Right renal cortex interstitium (tissue), 3 donors: ENCODE measurements at regions not wholly inside any gene's neighbourhood (a gene's known extent, or its start where the extent isn't known, plus 50 kb on each side); places are given as distances from the start of the nearest gene placed in this dataset.
A peak's percentile ranks its signal among the peaks of the same experiment; 100 is the strongest.

Experiments used
- DNase-seq, 3 donors: peaks; one replicate each; pipeline ENCODE4 v3.0.0-alpha.2; 2013; ENCODE audit warnings: low read depth in 3 of 3, low spot score in 2 of 3

DNA sequence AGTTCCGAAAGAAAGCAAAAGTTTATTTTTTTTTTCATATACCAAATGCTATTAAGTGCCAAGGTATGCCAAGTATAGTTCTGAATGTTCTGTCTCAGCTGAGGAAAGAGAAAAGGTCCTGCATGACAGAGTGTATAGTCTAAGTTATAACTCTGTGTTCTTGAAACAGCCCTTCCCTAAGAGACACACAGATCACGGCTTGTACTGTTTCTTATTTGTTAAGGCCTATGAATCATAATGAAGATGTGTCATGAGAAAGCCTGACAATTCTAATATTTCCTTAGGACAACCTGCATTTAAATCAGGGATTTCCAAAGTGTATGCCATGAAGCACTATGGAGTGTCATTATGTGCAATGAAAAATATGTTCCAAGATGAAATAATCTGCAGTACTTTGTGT, 538.7 kb upstream of the CDH4 start:
- no peak for DNase-seq

DNA sequence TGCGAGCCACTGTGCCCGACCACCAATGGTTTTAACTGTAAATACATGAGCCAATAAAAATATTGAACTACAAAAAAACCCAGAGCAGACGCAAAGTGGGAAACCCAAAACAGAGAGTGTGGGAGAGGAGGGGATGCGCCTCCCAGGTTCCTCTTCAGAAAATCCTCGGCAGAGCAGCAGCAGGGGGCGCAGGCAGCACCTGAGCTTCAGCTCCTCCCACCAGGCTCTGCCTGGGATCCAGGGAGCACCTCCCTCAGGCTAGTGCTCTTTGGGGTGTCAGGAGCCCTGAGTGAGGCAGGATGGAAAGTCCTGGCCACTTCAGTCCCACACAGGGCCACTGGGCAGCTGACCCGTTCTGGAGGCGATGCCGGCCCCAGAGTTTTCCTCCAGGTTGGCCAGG, 536.9 kb upstream of the CDH4 start:
- DNase-seq = no peak

DNA sequence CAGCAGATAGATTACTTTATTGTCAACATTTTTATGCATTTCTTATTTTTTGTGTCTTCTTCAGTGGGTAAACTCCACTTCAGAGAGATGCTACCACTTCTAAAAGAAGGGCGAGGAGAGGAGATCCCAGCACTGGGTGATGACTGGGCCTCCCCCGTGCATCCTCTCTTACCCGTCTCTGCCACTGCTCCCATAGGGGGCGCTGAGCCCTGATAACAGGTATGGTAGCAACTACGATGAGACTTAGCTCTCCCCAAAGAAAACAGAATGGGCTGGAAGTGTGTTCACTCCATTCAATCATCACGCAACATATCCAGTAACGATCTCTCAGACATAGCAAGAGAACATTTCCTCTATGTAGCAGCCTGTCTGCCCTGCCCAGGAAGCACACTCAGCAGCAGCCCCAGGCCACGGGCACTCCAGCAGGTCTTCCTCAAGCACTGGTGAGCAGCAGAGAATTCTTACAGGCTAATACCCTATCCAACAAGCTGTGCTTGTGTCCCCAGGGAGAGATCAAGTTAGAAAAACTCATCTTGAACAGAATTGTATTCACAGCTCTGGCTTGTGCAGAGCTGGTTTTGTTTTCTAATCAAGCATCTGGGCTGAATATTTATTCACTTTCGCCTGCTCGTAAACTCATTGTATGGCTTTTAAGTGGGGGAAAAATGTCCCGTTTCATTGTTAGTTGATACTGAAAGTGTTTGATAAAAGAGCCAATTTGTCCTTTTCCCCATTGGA, 533.1 kb upstream of the CDH4 start:
- DNase-seq = no peak

DNA sequence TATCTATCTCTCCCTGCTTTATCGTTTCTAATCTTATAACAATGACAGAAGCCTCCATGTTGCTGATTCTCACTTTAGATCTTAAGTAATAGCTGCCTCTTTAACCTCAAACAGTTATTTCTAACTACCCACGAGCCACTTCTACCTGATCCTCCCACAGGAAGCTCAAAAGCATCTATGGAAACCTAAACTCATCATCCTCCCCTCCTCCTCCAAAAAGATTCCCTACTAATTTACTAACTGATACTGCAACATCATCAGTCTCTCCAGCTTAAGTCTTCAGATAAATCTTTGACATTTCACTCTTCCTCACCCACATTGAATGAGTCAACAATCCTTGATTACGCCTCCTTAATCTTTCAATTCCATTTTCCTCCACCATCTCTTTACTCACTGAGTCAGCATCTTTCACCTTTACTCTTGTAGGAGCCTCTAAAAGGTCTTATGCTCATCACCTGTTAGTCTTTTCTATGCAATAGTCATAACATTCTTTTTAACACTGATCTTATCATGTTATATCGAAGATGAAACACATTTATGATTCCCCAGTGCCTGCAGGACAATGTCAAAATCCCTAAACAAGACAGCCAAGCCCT, 526.7 kb upstream of the CDH4 start:
- no peak for DNase-seq

DNA sequence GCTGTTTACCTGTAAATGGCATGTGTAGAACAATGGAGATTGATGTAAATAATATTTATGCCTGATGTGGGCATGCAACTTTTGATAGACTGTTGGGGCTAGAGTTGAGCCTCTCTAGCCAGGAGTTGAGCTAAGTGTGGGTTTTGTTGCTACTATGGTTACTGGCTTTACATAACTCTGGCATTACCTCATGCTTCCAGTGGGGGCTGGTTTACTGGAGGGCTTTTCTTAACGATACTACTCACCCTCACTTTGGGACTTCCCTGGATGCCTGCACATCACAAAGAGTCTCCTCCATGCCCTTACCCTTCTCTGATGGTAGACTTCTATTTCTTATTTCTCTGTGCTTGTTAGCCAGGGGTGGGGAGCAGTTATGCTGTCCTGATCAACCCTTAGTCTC, 524.6 kb upstream of the CDH4 start:
- DNase-seq = no peak

DNA sequence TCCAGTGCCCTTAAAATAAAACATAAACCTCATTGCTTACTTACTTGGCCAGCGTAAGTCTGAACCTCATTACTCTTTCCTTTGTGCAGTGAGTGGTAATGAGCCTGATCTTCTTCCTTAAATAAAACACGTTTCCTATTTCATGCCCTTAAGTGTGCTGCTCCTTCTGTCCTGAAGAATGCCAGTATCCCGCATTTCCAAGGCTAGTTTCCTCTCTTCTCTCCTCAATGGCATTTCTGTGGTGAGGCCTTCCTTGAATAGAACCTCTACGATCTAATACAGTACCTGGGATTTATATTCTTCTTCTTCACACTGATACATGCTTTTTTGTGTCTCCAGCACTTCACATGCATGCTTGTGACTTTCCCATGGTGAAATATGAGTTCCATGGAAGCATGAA, 523.4 kb upstream of the CDH4 start:
- DNase-seq = no peak

DNA sequence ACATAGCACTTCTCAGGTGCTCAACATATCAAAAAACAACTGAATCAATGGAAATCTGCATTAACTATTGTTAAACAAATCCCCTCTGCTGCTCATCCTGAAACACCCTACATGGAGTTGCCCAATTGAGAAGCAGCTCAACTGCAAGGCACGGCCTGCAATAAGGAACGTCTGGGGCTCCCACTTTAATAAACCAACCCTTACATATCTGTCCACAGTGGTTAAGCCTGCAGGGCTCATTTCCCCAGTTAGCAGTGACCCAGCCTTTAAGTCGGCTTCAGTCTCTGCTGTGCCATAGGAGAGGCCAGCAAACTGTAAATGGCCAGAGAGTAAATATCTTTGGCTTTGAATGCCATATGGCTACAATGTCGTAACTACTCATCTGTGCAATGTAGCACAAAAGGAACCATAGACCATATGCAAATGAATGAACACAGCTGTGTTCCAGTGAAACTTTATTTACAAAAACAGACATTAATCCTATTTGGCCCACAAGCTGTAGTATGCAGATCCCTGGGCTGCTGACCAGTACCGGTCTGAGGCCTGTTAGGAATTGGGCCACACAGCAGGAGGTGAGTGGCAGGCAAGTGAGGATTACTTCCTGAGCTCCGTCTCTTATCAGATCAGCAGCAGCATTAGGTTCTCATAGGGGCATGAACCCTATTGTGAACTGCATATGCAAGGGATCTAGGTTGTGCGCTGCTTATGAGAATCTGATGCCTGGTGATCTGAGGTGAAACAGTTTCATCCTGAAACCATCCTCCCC, 522.7 kb upstream of the CDH4 start:
- DNase-seq = no peak

DNA sequence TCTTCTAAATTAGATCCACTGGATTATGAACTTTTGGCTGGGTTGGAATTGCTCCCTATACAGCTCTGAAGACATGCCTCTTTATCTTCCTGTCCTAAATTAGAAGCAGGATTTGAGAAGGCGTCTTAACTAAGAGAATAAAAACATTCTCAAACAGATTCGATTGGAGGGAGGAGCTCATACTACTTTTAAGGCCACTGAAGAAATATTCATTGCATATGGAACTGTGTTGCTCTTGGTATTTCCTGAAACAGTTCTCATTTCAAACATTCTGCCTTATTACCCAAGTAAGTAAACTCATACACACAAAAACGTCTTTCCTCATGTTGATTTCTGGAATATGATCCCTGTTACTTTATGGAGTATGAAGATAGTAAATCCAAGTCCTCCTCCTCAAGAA, 519.7 kb upstream of the CDH4 start:
- DNase-seq = no peak

DNA sequence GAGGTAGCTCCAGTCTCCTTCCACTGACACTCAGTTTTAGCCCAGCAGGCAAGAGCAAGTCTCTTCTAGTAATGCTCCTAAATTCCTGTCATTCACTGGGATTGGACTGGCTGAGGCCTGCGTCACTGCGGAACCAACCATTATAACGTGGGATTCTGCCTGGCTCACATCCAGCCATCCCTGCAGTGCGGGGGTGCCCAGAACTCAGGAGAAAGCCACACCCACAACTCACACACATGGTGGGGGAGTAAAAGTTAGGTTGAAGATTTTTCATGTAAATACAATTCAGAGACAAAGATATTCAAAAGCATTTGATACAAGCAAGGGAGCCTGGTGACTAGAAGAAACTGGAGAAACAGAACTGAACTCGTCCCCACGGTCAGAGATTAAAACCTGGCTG, 504.0 kb upstream of the CDH4 start:
- no peak for DNase-seq

DNA sequence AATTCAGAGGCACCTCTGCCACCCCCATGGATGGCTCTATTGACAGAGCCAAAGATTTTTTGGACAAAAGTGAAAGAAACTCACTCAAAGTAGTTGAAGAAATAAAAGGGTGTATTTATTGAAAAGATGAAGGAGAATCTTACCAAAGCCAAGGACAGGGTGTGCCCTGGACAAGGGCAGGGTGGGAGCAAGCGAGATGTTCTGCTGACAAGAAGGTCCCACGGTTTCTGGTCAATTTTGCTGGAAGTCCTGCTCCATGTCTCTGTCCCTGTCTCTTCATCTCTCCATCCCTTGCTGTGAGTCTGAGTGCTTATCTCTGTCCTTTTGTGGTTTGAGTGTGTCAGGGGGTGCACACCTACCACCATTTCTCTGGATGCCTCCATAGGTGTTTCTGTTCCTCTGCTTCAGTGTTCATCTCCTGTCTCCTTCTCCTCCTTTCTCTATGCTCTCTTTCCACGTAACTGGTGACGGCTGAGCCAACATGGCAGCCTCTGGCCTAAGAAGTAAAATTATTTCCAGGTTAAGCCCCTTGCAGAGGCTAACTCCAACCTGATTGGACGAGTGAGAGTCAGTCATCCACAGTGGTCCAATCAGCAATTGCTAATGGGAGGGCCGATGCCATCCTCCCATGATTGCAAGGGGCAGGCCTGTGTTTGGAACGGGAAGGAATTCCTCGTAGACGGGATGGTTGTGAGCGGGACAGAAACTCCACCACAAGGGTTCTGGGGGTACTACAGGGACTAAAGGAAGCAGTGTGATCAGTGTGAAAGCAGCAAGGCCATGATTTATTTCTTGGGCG, 502.1 kb upstream of the CDH4 start:
- DNase-seq = no peak

DNA sequence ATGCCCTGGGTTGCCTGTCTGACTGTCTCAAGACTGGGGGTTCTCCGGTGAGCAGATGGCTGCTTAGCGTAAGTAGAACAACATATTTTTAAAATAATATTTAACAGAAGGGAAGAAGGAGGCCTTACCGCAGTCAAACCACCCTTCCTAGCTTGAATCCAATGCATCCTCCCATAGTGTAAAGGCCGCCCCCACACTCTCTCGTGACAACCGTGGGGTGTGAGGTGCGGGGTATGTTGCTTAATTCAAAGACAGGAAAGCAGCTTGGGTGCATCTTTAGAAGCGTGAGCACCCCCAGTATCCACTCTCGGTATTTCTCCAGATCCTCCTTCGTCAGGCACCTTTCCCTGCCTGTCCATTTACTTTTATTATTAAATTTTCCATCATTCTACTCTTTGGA, 501.2 kb upstream of the CDH4 start:
- DNase-seq = no peak

DNA sequence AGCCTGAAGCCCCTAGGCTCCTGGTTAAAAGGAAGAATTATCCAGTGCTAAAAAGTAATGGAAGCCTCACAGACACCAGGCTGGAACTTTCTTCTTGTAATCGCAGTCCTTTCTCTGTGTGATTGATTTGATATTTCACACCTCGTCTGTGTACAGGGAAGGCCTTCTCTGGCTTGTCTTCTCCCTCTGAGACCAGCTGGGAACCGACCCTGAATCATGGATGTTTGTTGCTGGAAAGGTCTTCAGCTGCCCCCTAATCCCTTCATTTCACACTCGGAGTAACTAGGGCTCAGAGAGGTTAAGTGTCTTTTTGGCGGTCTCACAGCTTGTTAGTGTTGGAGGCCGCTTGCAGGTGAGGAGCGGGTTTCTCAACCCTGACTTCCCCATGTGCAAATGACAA, 500.2 kb upstream of the CDH4 start:
- DNase-seq = no peak

DNA sequence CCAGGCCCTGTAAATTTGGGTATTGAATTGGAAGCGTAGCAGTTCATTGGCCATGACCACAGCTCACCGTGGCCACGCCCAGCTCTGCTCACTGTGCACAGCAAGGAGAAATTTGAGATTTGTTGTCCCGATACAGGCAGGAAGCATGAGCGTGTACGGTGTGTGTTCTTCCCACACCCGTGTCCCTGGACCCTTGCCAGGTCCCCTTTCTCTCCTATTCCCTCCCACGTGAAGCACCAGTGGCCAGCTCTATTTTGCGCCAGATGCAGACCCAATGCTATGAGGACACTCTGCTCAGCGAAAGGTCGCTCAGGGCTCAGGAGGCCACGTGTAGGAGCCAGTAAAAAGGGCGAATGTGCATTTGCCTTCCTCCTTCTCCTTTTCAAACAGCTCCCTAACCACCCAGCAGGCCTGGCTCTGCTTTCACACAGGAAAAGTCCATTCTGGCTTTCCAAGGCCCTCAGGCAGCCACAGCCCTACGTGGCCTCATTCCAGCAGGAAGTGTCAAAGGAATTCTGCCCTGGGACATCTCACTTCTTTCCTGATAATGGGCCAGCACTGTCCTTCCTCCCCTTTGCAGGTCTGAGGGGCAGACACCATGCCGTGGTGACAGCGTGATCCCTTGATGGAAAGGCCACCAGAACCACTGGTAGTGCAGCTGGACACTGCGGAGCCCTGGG, 499.2 kb upstream of the CDH4 start:
- DNase-seq = peak in 1 of 3 donors; percentile 19

DNA sequence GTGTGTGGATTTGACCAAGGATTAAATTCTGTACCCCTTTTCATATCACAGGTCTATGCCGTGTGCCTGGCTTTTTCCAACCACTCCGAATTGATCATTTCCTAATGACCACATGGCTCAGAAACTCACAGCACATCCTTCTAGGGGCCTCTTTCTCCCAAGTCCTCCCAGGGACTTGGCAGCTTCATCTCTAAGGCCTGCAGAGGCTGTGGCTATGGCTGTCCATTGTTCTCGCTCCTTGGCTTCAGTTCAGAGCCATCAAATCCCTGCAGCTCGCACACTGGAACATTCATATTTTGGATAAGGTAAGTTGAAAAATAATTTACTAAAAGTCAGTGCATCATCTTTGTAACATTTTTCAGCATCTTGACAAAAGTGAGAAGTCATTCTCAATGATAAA, 497.2 kb upstream of the CDH4 start:
- DNase-seq = no peak

DNA sequence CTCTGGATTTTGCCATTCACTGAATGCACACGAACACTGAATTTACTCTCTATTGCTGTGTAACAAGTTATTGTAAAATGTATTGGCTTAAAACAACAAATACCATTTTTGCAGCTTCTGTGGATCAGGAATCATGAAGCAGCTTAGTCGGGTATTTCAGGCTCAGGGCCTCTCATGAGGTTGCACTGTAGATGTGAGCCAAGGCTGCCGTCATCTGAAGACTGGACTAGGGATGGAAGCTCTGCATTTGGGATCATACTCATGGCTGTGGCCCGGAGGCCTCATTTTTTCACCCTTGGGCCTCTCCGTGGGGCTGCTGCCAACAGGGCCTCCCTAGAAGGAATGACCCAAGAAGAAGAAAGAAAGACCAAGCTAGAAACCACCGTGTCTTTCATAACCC, 492.4 kb upstream of the CDH4 start:
- no peak for DNase-seq

DNA sequence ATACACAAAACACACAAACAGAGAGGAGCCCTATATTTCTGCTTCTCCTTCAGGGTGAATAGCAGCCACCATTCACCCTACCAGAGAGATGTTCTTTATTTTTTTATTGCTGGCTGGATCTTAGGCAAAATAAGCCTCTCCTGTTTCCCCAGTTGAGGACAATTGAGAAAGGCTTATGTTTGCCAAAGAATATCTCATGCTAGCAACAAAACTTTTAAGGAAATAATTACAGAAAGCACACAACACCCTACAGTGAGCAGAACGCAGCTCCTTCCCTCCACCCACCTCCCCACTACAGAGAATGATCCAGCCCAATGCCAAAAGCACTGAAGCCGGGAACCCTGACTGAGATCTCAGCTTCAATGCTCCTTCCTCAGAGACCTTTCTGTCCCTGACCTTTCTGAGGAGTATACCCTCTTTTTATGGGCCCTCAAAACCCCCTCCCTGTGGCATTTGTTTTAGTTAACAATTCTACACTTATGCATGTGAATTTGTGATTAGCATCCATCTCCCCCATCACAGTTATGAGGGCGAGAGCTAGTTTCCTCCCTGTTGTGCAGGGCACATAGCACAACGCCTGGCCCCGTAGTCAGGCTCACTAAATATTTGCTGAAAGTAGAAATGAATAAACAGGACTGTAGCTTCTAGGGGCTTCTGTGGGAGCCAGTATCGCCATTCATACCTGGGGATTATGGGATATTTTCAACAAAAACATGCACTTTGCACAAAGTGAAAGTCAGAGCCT, 491.6 kb upstream of the CDH4 start:
- no peak for DNase-seq

DNA sequence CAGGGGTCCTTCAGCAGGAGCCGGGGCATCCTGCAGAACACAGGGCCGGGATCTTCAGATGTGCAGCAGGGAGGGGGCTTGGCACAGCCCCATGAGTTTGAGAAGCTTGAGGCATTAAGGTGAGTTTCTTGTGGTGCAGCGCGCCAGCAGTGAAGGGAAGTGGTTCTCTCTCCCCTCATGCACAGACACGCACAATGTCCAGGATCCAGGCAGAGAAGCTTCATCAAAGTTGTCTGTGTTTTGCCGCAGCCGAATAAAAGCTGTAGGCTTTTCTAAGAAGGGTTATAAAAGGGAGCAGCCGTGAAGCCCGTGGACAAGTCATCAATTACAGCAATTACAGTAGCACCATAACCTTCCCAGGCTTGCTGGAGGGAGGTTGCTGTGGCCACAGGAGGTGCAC, 491.0 kb upstream of the CDH4 start:
- DNase-seq = no peak

DNA sequence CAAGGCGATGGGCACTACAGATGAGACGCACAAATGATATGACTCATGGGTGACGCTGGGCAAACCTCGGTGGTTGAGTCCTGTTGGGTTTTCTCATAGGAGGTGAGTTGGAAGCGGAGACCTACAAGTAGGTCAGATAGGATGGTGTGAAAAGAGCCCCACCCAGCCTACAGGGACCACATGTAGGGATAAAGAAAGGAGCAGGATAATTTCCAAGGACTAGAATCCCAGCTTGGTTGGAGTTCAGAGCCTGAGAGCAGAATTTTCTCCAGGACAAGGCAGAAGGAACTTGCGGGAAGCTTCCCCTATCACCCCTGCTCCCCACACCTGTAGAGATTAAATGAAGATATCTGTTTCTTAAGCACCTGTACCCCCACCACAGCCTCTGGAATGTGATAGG, 489.7 kb upstream of the CDH4 start:
- no peak for DNase-seq

DNA sequence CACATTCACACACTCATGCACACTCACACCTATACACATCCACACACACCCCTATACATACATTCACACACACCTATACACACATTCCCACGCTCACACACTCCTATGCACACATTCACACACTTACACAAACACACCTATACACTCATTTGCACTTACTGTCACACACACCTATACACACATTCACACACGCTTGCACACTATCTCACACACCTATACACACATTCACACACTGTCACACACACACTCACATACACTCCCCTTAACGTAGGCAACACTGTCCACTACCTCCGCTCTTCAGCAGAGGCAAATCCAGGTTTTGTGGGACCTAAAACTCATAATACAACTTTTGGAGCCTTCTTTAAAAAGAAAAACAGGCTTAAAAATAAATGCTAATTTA, 487.7 kb upstream of the CDH4 start:
- DNase-seq = no peak

DNA sequence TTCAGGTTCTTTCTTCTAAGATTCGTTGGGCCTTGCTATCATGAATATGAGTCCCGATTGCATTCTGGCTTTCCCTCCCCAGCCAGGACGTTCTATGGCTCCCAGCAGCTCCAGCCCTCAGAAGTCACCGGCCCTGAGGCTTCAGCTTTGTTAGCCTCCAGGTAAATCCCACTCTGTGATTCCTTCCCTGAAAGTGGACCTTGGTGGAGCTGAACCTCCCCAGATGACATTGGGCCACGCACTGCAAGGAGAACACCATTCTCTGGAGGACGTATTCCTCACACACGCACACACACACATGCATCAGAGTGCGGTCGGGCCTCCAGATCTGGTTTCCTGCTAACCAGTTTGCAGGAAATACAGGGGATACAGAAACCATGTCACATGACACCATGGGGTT, 487.3 kb upstream of the CDH4 start:
- DNase-seq = no peak
